ENCODE measurements at regions not wholly inside any gene's neighbourhood (a gene's known extent, or its start where the extent isn't known, plus 50 kb on each side); places are given as distances from the start of the nearest gene placed in this dataset.
"Not testable (repeated sequence)": the region's sequence is repeated elsewhere in the genome, so short reads cannot be mapped to it uniquely, and the experiment has no call there.

GRCh38 chr13:97544031-97544765, 110.2 kb downstream of the RAP2A start:
- no peak for TF ChIP-seq CTCF (IDR thresholded peaks at IDR 0.05; ENCODE audit: insufficient read depth, low read depth, low read length, missing control alignments)
- DNase-seq (ENCODE audit: low read depth): no peak
- no peak overlapping the region for H3K4me3 ChIP-seq (ENCODE audit: low read depth, low read length)

- not testable (repeated sequence) for DNase-seq (ENCODE audit: low read depth)
These were observed 111.1 kb downstream of the RAP2A start for GRCh38 chr13:97544971-97545499.

GRCh38 chr13:97548138-97548537, 114.2 kb downstream of the RAP2A start:
- H3K4me3 ChIP-seq (ENCODE audit: low read depth, low read length): no peak overlapping the region
- TF ChIP-seq CTCF (IDR thresholded peaks at IDR 0.05; ENCODE audit: insufficient read depth, low read depth, low read length, missing control alignments): no peak
- DNase-seq (ENCODE audit: low read depth): peak; percentile 42

More at GRCh38 chr13:97544971-97545499, 111.1 kb downstream of the RAP2A start:
- not testable (repeated sequence) for H3K4me3 ChIP-seq (ENCODE audit: low read depth, low read length)

GRCh38 chr13:97548711-97549110, 114.7 kb downstream of the RAP2A start:
- no peak overlapping the region for H3K4me3 ChIP-seq (ENCODE audit: low read depth, low read length)
- TF ChIP-seq CTCF (IDR thresholded peaks at IDR 0.05; ENCODE audit: insufficient read depth, low read depth, low read length, missing control alignments): no peak
- DNase-seq (ENCODE audit: low read depth): no peak

- no peak overlapping the region for H3K4me3 ChIP-seq (ENCODE audit: low read depth, low read length)
- no peak for DNase-seq (ENCODE audit: low read depth)
- TF ChIP-seq CTCF (IDR thresholded peaks at IDR 0.05; ENCODE audit: insufficient read depth, low read depth, low read length, missing control alignments): no peak
These were observed 115.2 kb downstream of the RAP2A start for GRCh38 chr13:97549201-97549600.

- TF ChIP-seq CTCF (IDR thresholded peaks at IDR 0.05; ENCODE audit: insufficient read depth, low read depth, low read length, missing control alignments): no peak
- no peak overlapping the region for H3K4me3 ChIP-seq (ENCODE audit: low read depth, low read length)
- no peak for DNase-seq (ENCODE audit: low read depth)
These were observed 120.5 kb downstream of the RAP2A start for GRCh38 chr13:97554496-97554895.

GRCh38 chr13:97555034-97555433, 121.1 kb downstream of the RAP2A start:
- DNase-seq (ENCODE audit: low read depth): no peak
- no peak overlapping the region for H3K4me3 ChIP-seq (ENCODE audit: low read depth, low read length)
- TF ChIP-seq CTCF (IDR thresholded peaks at IDR 0.05; ENCODE audit: insufficient read depth, low read depth, low read length, missing control alignments): no peak
